ENCODE measurements at regions not wholly inside any gene's neighbourhood (a gene's known extent, or its start where the extent isn't known, plus 50 kb on each side); places are given as distances from the start of the nearest gene placed in this dataset.

DNA sequence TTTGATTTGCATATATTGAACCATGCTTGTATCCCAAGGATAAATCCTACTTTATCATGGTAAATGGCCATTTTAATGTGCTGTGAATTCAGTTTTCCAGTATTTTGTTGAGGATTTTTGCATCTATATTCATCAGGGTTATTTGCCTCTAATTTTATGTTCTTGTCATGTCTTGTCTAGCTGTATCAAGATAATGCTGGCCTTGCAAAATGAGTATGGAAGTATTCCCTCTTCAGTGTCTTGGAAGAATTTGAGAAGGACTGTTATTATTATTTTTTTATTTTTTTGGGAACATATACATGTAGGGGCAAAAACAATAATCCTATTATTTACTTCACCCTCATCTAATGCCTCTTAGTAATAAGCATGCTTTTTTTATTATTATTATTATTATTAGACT lies 398.0 kb upstream of the KCNH7 start:
- Histone ChIP-seq H3K36me3 (ENCODE audit: low read depth, missing control alignments) (no peaks in the 10 kb centered on the region), H3K9me3 (no peaks in the 10 kb centered on the region), H3K4me3 (no peak overlapping the region), H3K4me1 (no peaks in the 10 kb centered on the region), H3K27ac (no peak overlapping the region), H3K27me3 (no peaks in the 10 kb centered on the region)
- intact Hi-C loops (cut with DNase I; ENCODE audit: low total_unique reads): no loop called here
- no peak for TF ChIP-seq POLR2A (IDR thresholded peaks at IDR 0.05)
- TF ChIP-seq, protein P1, sequence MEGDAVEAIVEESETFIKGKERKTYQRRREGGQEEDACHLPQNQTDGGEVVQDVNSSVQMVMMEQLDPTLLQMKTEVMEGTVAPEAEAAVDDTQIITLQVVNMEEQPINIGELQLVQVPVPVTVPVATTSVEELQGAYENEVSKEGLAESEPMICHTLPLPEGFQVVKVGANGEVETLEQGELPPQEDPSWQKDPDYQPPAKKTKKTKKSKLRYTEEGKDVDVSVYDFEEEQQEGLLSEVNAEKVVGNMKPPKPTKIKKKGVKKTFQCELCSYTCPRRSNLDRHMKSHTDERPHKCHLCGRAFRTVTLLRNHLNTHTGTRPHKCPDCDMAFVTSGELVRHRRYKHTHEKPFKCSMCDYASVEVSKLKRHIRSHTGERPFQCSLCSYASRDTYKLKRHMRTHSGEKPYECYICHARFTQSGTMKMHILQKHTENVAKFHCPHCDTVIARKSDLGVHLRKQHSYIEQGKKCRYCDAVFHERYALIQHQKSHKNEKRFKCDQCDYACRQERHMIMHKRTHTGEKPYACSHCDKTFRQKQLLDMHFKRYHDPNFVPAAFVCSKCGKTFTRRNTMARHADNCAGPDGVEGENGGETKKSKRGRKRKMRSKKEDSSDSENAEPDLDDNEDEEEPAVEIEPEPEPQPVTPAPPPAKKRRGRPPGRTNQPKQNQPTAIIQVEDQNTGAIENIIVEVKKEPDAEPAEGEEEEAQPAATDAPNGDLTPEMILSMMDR (IDR thresholded peaks at IDR 0.05): no peak
- no peak for DNase-seq

DNA sequence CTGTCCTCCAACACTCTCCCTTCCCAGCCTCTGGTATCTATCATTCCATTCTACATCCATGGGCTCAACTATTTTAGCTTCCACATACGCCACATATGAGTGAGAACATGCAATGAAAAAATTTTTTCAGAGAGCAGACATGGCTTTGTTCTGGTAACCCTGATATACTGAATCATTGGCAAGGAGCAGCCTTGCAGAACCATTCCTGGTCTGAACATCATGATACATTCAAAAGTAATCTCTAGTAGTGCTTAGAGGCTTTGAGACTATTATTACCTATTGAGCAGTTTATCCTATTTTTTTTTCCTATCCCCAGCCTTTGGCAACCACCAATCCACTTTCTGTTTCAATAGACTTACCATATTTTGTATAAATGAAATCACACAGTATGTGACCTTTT lies 393.1 kb upstream of the KCNH7 start:
- TF ChIP-seq, protein P1 (IDR thresholded peaks at IDR 0.05): no peak
- no peak for TF ChIP-seq POLR2A (IDR thresholded peaks at IDR 0.05)
- H3K27ac ChIP-seq: no peak overlapping the region
- no peaks in the 10 kb centered on the region for H3K4me1 ChIP-seq
- H3K4me3 ChIP-seq: no peak overlapping the region
- intact Hi-C loops (cut with DNase I; ENCODE audit: low total_unique reads): no loop called here
- DNase-seq: no peak
- H3K27me3 ChIP-seq: no peaks in the 10 kb centered on the region
- WGBS, 2 donors: 77 to 98% methylated on average over 1 of the region's 1 CpG
- no peaks in the 10 kb centered on the region for H3K36me3 ChIP-seq (ENCODE audit: low read depth, missing control alignments)
- no peaks in the 10 kb centered on the region for H3K9me3 ChIP-seq

DNA sequence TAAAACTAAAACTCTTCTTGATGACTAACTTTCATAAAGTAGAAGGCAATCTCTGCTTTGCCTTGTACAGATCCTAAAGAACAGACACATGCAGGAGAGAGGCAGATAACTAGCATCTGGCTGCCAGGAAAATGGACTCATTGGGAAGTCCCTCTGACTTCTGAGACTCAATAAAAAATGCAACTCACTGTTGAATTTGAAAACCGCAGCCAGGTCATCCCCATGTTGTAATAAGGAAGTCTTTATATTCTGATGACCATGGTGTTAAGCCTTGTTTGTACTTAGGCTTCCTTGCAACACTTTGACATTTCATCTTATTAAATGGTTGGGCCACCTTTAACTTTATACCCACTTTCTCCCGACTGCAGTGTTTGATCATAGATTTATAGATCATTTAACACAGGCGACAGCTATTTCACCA lies 375.1 kb upstream of the KCNH7 start:
- Histone ChIP-seq H3K4me3 (no peak overlapping the region), H3K27me3 (no peaks in the 10 kb centered on the region), H3K4me1 (no peaks in the 10 kb centered on the region), H3K27ac (no peak overlapping the region), H3K36me3 (ENCODE audit: low read depth, missing control alignments) (no peaks in the 10 kb centered on the region), H3K9me3 (no peaks in the 10 kb centered on the region)
- WGBS, 2 donors: 79 to 81% methylated on average over 3 of the region's 3 CpGs
- no peak for TF ChIP-seq POLR2A (IDR thresholded peaks at IDR 0.05)
- TF ChIP-seq, protein P1 (IDR thresholded peaks at IDR 0.05): no peak
- intact Hi-C loops (cut with DNase I; ENCODE audit: low total_unique reads): no loop called here
- DNase-seq: no peak

DNA sequence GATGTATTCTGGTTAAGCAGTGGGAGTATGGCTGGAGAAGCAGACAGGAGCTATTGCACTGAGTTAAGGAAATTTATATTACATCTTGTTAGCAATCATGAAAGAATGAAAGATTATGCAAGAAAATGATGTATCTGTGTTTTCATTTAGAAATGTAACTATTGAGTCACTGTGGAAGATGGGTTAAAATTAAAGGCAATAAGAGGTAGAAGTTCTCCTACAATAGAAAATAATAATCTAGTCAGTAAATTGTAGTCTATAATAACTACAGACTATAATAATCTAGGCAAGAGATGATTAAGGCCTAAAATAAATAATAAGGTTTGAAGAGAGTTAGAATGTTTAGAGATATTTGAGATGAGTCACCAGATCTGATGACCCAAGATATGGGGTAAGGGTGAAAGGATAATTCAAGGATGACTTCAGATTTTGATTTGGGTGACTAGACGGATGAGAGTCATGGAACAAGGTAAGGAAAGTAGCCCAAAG lies 371.9 kb upstream of the KCNH7 start:
- H3K27ac ChIP-seq: no peak overlapping the region
- no peak overlapping the region for H3K4me3 ChIP-seq
- TF ChIP-seq POLR2A (IDR thresholded peaks at IDR 0.05): no peak
- TF ChIP-seq, protein P1 (IDR thresholded peaks at IDR 0.05): no peak
- no peaks in the 10 kb centered on the region for H3K4me1 ChIP-seq
- H3K36me3 ChIP-seq (ENCODE audit: low read depth, missing control alignments): no peaks in the 10 kb centered on the region
- no peaks in the 10 kb centered on the region for H3K27me3 ChIP-seq
- intact Hi-C loops (cut with DNase I; ENCODE audit: low total_unique reads): no loop called here
- 97 to 100% methylated on average over 1 of the region's 1 CpG for WGBS, 2 donors
- no peaks in the 10 kb centered on the region for H3K9me3 ChIP-seq
- DNase-seq: no peak

DNA sequence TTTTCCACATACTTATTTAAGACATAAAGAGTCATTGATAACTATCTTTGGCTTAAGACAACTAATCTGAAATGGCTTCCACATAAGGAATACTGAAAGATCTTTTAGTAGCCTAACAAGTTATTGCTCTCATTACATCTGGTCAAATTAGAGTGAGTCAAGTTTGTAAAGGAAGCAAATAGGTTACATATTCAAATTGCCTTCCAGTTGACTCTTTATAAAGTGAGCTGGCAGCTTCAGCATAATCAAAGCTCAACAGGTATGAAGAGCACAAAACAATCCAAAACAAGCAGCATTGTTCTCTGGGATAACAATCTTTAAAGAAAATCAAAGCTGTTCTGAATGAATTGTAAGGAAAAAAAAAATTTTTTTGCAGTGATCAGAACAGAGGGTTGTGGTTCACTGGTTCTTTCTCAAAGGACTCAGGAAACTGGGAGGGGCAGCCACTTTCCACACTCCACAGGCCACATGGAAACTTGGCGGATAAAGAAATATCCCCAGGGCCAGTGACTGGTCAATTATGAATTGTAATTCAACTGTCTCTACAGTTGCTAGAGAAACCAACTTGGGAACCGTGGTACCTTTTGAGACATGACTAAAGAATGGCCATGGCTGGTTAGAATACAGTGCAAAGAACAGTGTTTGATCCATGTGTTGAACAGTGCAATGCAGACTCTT lies 369.3 kb upstream of the KCNH7 start:
- Histone ChIP-seq H3K27me3 (no peaks in the 10 kb centered on the region), H3K9me3 (no peaks in the 10 kb centered on the region), H3K4me3 (no peak overlapping the region), H3K36me3 (ENCODE audit: low read depth, missing control alignments) (no peaks in the 10 kb centered on the region), H3K27ac (no peak overlapping the region), H3K4me1 (no peaks in the 10 kb centered on the region)
- DNase-seq: no peak
- TF ChIP-seq, protein P1 (IDR thresholded peaks at IDR 0.05): no peak
- TF ChIP-seq POLR2A (IDR thresholded peaks at IDR 0.05): no peak
- intact Hi-C loops (cut with DNase I; ENCODE audit: low total_unique reads): no loop called here
- 87 to 96% methylated on average over 2 of the region's 2 CpGs for WGBS, 2 donors
